HG03469 (cell line): ENCODE measurements at regions not wholly inside any gene's neighbourhood (a gene's known extent, or its start where the extent isn't known, plus 50 kb on each side); places are given as distances from the start of the nearest gene placed in this dataset.
A peak's percentile ranks its signal among the peaks of the same experiment; 100 is the strongest.

Source experiments
- ATAC-seq: cut with Tn5 transposase; IDR thresholded peaks from one replicate; pipeline ENCODE4 v1.9.1; 2021; ENCODE audit warnings: mild to moderate bottlenecking, moderate library complexity, moderate number of reproducible peaks; ENCODE audit not compliant: unreplicated experiment

- no peak for ATAC-seq
These were observed 75.0 kb upstream of the DYRK2 start for GRCh38 chr12:67573566-67573965.

GRCh38 chr12:67578976-67579661 lies 69.4 kb upstream of the DYRK2 start:
- ATAC-seq = no peak

GRCh38 chr12:67579662-67580003 lies 68.9 kb upstream of the DYRK2 start:
- ATAC-seq = no peak

- ATAC-seq = no peak
These were observed 66.2 kb upstream of the DYRK2 start for GRCh38 chr12:67582238-67582834.

- ATAC-seq = no peak
These were observed 65.7 kb upstream of the DYRK2 start for GRCh38 chr12:67582844-67583243.

- no peak for ATAC-seq
These were observed 61.6 kb upstream of the DYRK2 start for GRCh38 chr12:67586951-67587350.

GRCh38 chr12:67589078-67589477 lies 59.5 kb upstream of the DYRK2 start:
- ATAC-seq = no peak

- ATAC-seq = no peak
These were observed 58.3 kb upstream of the DYRK2 start for GRCh38 chr12:67590149-67590790.

GRCh38 chr12:67592228-67593011 lies 56.1 kb upstream of the DYRK2 start:
- ATAC-seq = peak; percentile 52

GRCh38 chr12:67593041-67593440 lies 55.5 kb upstream of the DYRK2 start:
- no peak for ATAC-seq

- no peak for ATAC-seq
These were observed 54.8 kb upstream of the DYRK2 start for GRCh38 chr12:67593461-67594330.

- no peak for ATAC-seq
These were observed 53.7 kb upstream of the DYRK2 start for GRCh38 chr12:67594888-67595287.

- ATAC-seq = no peak
These were observed 53.2 kb upstream of the DYRK2 start for GRCh38 chr12:67595365-67595764.

GRCh38 chr12:67598598-67598997 lies 49.9 kb upstream of the DYRK2 start:
- no peak for ATAC-seq
